Peyer's patch (tissue), 4 donors: ENCODE measurements at regions not wholly inside any gene's neighbourhood (a gene's known extent, or its start where the extent isn't known, plus 50 kb on each side); places are given as distances from the start of the nearest gene placed in this dataset.

Source experiments
- CTCF ChIP-seq, 6 experiments: fragments of 450-650 bp in 4 of 6; fragments of 200-600 bp in 2 of 6; sonication (generic) in 1 of 6; IDR thresholded peaks; one replicate each; pipeline ENCODE4 v1.5.1; 2017 to 2019; ENCODE audit warnings: antibody characterized with exemption in 6 of 6, mild to moderate bottlenecking in 3 of 6, moderate library complexity in 1 of 6
- POLR2A ChIP-seq, 2 donors: fragments of 450-650 bp; IDR thresholded peaks; one replicate each; pipeline ENCODE4 v1.5.1; 2017; ENCODE audit warnings: antibody characterized with exemption in 2 of 2, mild to moderate bottlenecking in 2 of 2, moderate library complexity in 2 of 2

- TF ChIP-seq CTCF (IDR thresholded peaks at IDR 0.05) (no peak), POLR2A (IDR thresholded peaks at IDR 0.05) (no peak)
Measured at GRCh38 chr4:153093802-153094201, 110.4 kb upstream of the TRIM2 start.
